ENCODE measurements at regions not wholly inside any gene's neighbourhood (a gene's known extent, or its start where the extent isn't known, plus 50 kb on each side); places are given as distances from the start of the nearest gene placed in this dataset.
"Not testable (repeated sequence)": the region's sequence is repeated elsewhere in the genome, so short reads cannot be mapped to it uniquely, and the experiment has no call there.

- TF ChIP-seq GATA1 (IDR thresholded peaks at IDR 0.05; ENCODE audit: low read depth, low read length), result no peak
- TF ChIP-seq POLR2A (IDR thresholded peaks at IDR 0.05; ENCODE audit: low read length), result no peak
- DNase-seq, result no peak
Observed at GRCh38 chr11:15843309-15843872, 513.0 kb downstream of the SOX6 start.

DNA sequence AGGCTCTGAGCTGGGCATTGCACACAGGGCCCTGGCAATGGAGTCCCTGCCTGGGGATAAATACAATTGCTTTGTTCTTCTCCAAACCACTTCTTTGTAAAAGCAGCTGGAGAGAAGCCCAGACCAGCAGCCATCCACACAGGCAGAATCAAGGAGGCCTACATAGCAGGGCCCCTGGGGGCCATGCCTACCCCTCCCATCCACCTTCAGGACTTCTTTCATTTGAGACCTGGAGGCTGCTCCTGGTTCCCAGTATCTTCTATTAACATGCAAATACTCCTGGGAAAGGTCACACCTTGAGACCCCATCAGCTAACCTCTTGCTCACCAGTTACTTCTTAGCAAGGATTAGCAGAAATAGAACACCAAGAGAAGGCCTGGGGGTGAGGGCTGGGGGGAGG, 511.1 kb downstream of the SOX6 start:
- no peak for DNase-seq
- TF ChIP-seq POLR2A (IDR thresholded peaks at IDR 0.05; ENCODE audit: low read length) (no peak), GATA1 (IDR thresholded peaks at IDR 0.05; ENCODE audit: low read depth, low read length) (no peak)

DNA sequence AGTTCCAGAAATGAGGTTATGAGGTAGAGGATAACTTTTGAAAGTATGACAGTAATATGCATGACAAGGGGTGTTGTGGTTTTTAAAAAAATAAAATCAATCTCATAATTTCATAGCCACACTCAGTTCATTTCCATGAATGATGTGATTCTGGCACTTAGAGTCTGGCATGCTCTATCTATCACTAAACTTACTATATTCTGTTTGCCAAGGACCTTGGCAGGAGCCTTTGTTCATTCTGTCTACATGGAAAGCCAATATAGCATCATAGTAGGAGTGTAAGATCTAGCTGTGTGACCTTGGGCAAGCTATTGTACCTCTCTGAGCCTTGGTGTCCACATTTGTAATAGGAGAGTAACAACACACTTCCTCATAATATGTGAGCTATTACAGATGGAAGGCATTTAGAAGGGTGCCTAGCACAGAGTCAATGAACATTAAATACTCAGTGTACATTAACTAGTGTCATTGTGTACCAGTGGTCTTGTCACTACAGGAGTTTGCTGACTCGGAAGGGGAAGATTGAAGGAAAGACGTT, 507.6 kb downstream of the SOX6 start:
- no peak for DNase-seq
- TF ChIP-seq POLR2A (IDR thresholded peaks at IDR 0.05; ENCODE audit: low read length) (no peak), GATA1 (IDR thresholded peaks at IDR 0.05; ENCODE audit: low read depth, low read length) (no peak)

- TF ChIP-seq GATA1 (IDR thresholded peaks at IDR 0.05; ENCODE audit: low read depth, low read length), result no peak
- no peak for TF ChIP-seq POLR2A (IDR thresholded peaks at IDR 0.05; ENCODE audit: low read length)
Observed at GRCh38 chr11:15849257-15849656, 507.1 kb downstream of the SOX6 start.

GRCh38 chr11:15850335-15850734, 506.0 kb downstream of the SOX6 start:
- DNase-seq, result not testable (repeated sequence)

More at GRCh38 chr11:15849257-15849656, 507.1 kb downstream of the SOX6 start:
- DNase-seq, result no peak

GRCh38 chr11:15851051-15851498, 505.3 kb downstream of the SOX6 start:
- TF ChIP-seq GATA1 (IDR thresholded peaks at IDR 0.05; ENCODE audit: low read depth, low read length), result no peak
- no peak for TF ChIP-seq POLR2A (IDR thresholded peaks at IDR 0.05; ENCODE audit: low read length)

GRCh38 chr11:15852179-15852578, 504.2 kb downstream of the SOX6 start:
- TF ChIP-seq GATA1 (IDR thresholded peaks at IDR 0.05; ENCODE audit: low read depth, low read length) (no peak), POLR2A (IDR thresholded peaks at IDR 0.05; ENCODE audit: low read length) (no peak)
- peak; percentile 6 to 32 for DNase-seq

More at GRCh38 chr11:15851051-15851498, 505.3 kb downstream of the SOX6 start:
- no peak for DNase-seq

DNA sequence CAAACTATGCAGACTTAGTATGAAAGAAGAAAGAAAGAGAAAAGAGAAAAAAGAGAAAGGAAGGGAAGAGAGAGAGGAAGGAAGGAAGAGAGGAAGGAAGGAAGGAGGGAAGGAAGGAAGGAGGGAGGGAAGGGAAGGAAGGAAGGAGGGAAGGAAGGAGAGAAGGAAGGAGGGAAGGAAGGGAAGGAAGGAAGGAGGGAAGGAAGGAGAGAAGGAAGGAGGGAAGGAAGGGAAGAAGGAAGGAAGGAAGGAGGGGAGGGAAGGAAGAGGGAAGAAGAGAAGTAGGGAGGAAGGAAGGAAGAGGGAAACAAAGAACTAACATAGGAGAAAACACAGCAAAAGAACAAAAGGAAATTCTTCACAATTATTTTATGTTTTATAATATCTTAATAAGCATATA, 502.1 kb downstream of the SOX6 start:
- no peak for DNase-seq
- no peak for TF ChIP-seq POLR2A (IDR thresholded peaks at IDR 0.05; ENCODE audit: low read length)
- no peak for TF ChIP-seq GATA1 (IDR thresholded peaks at IDR 0.05; ENCODE audit: low read depth, low read length)

DNA sequence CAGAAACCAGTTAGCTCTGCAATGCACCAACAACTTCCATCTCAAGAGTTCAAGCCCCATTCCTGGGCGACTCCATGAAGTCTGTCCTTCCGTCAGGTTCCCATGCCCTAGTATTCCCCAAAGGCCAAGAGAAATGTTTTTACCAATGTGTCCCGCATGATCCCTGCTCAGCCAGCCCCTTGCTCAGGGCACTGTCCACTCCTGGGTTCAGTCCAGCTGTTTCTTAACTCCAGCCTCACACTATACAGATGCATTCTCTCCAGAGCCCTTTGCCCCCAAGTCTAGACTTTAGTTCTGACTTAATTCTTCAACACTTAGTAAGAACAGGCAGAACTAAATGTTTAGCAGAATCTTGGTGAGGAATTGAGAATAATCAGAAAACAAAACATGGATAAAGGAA, 497.5 kb downstream of the SOX6 start:
- TF ChIP-seq GATA1 (IDR thresholded peaks at IDR 0.05; ENCODE audit: low read depth, low read length) (no peak), POLR2A (IDR thresholded peaks at IDR 0.05; ENCODE audit: low read length) (no peak)
- DNase-seq, result no peak

DNA sequence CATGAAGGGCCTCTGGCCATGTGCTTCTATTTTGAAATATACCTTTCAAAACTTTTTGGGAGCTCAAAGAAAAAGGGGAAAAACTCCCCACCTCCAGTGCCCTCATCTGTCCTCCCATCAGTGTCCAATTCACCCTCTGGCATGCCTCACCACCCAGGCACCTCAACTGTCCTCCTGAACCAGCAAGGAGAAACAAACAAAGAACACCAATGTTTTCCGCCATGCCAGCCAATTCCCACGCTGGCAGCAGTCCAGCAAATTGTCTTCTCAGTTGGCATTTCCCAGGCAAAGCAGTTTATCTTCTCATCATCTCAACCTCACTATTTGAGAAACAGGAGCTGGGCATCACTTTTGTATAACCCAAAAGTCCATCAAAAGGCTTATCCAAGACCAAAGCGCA, 496.9 kb downstream of the SOX6 start:
- no peak for DNase-seq
- TF ChIP-seq POLR2A (IDR thresholded peaks at IDR 0.05; ENCODE audit: low read length) (no peak), GATA1 (IDR thresholded peaks at IDR 0.05; ENCODE audit: low read depth, low read length) (no peak)

DNA sequence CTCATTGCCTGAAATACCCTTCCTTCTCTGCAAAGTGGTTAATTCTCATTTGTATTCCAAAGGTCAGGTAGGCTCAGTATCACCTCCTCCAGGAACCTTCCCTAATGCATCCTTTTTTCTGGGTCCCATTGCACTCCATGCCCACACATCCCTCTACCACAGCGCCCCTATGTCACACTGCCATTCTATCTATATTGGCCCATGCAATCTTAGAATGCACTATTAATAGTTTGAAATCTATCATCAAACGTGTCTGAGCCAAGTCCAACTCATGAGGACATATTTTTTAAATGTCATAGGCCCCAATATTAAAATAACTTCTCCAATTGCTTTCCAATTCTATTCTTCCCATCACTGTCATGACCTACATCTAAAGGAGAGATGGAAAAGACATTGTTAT, 495.1 kb downstream of the SOX6 start:
- no peak for TF ChIP-seq GATA1 (IDR thresholded peaks at IDR 0.05; ENCODE audit: low read depth, low read length)
- TF ChIP-seq POLR2A (IDR thresholded peaks at IDR 0.05; ENCODE audit: low read length), result no peak
- no peak for DNase-seq

DNA sequence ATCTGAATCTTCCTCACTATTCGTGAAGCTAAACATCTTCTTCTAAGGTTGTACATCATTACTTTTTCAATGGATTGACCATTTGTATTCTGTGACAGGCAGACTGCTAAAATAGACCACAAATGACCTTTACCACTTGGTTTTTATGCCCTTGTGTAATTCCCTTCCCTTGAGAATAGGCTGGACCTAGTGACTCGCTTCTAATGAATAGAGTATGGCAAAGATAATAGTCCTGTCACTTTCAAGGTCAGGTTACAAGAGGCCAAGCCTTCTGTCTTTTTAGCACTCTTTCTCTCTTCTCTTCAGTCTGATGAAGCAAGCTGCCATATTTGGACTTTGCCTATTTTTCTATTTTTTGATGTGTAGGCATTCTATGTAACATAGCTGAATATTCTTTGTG, 492.9 kb downstream of the SOX6 start:
- TF ChIP-seq POLR2A (IDR thresholded peaks at IDR 0.05; ENCODE audit: low read length), result no peak
- no peak for TF ChIP-seq GATA1 (IDR thresholded peaks at IDR 0.05; ENCODE audit: low read depth, low read length)
- DNase-seq, result no peak

DNA sequence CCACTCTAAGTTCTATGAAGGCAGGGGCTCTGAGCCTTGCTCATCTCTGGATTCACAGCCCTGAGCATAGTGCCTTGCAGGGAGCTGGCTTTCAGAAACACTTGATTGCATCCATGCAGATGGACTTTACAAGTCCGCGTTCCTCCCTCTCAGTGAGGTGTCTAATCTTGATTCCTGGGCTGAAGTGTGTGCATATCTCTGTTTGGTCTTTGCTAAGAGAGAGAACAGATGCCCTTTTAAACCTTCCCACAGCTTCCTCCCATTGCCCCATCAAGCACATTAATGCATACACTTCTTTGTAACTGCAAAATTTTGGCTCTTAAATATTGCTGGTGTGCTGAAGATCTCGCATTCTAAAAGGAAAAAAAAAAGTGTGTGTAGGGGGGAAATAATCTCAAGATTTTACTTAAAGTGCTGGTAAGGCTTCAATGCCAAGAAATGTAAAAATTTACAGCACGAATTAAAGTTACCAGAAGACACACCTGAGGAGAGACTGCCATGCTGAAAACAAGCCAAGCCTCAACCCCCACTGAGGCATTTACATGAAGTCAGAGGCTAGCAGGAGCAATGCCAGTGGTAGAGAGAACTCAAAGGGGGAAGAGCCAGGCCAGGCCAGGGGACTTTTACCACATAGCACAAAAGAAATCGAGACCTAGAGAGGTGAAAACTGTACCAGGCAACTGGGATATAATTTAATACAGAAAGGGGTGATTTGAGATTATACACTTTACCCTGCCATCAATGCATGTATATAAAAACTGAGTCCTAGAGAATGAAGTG, 492.1 kb downstream of the SOX6 start:
- TF ChIP-seq GATA1 (IDR thresholded peaks at IDR 0.05; ENCODE audit: low read depth, low read length) (no peak), POLR2A (IDR thresholded peaks at IDR 0.05; ENCODE audit: low read length) (no peak)
- no peak for DNase-seq

GRCh38 chr11:15865212-15865987, 490.9 kb downstream of the SOX6 start:
- DNase-seq, result no peak
- TF ChIP-seq GATA1 (IDR thresholded peaks at IDR 0.05; ENCODE audit: low read depth, low read length), result no peak
- TF ChIP-seq POLR2A (IDR thresholded peaks at IDR 0.05; ENCODE audit: low read length), result no peak

All from erythroblast (primary cell).